Lower lobe of right lung (tissue), 2 donors: ENCODE measurements at regions not wholly inside any gene's neighbourhood (a gene's known extent, or its start where the extent isn't known, plus 50 kb on each side); places are given as distances from the start of the nearest gene placed in this dataset.

Experiments used
- ATAC-seq, 2 donors: fragments of 200-7000 bp; cut with Tn5 transposase; one replicate each; pipeline ENCODE4 v1.9.1; 2020 to 2022; ENCODE audit warnings: mild to moderate bottlenecking in 2 of 2, moderate library complexity in 2 of 2
- DNase-seq: peaks from one replicate; pipeline ENCODE4 v3.0.0-alpha.2; 2020
- H3K27ac ChIP-seq: fragments of 200-600 bp; one replicate; pipeline ENCODE4 v1.8.0; 2022
- H3K27me3 ChIP-seq: fragments of 200-600 bp; one replicate; pipeline ENCODE4 v1.8.0; 2022; ENCODE audit warnings: low read depth
- H3K36me3 ChIP-seq: fragments of 200-600 bp; one replicate; pipeline ENCODE4 v1.8.0; 2022; ENCODE audit warnings: mild to moderate bottlenecking
- H3K4me1 ChIP-seq: fragments of 200-600 bp; one replicate; pipeline ENCODE4 v1.8.0; 2022
- H3K4me3 ChIP-seq: fragments of 200-600 bp; one replicate; pipeline ENCODE4 v1.8.0; 2022; ENCODE audit warnings: mild to moderate bottlenecking
- H3K9me3 ChIP-seq: fragments of 200-600 bp; one replicate; pipeline ENCODE4 v1.8.0; 2022
- CTCF ChIP-seq: fragments of 200-600 bp; IDR thresholded peaks from one replicate; pipeline ENCODE4 v1.8.0; 2022; ENCODE audit warnings: antibody characterized with exemption, mild to moderate bottlenecking
- intact Hi-C: fragments of 100-400 bp; cut with DNase I; formaldehyde crosslinking; loops from one replicate; pipeline ENCODE4 v1.11.0; 2022
- donor health status: DM: no; HTN: yes; CAD: no; lungs with severe emphysema.

DNA sequence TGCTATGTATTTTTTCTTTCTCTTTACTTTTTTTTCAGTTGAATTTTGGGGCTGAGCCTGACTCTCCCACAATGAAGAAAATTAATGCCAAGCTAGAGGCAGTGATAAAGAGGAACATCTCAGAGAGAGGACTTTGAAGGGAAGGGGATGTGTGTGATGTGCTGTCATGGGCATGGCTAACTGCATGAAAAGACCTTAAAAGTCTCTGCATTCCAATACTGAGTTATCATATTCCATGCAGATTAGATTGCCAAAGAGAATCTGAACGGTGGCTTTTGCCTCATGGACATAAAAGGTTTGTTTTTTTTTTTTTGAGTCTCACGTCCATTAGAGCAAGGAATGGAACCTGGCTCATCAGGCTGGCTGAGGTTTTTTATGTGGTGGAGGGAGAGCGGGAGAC, 213.9 kb downstream of the PIK3C3 start:
- no peaks in the 10 kb centered on the region for H3K4me1 ChIP-seq
- TF ChIP-seq CTCF = no peak
- H3K9me3 ChIP-seq = no peaks in the 10 kb centered on the region
- H3K36me3 ChIP-seq = no peaks in the 10 kb centered on the region
- DNase-seq (no peak), ATAC-seq (no peak)
- H3K27me3 ChIP-seq = no peaks in the 10 kb centered on the region
- H3K4me3 ChIP-seq = no peak overlapping the region
- H3K27ac ChIP-seq = no peak overlapping the region
- intact Hi-C loops = no loop called here

DNA sequence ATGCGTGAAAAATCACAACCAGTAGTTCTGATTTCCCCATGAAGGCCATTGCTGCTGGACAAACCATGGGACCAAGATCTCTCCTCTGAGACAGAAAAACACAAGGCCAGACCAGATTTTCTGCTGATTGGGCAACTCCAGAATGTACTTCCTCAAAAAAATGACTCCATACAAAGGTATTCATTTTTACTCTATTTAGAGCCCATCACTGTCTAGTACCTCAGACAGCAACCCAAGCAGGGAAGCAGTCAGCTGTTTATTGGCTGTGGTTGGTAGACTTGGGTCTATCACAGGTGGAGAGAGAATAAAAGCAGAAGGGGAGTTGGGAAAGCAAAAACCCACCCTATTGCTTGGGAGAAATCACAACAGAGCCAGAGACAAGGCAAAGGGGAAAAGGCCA, 219.9 kb downstream of the PIK3C3 start:
- no peak overlapping the region for H3K4me3 ChIP-seq
- TF ChIP-seq CTCF = no peak
- intact Hi-C loops = no loop called here
- H3K9me3 ChIP-seq = no peaks in the 10 kb centered on the region
- H3K27ac ChIP-seq = no peak overlapping the region
- DNase-seq (no peak), ATAC-seq (no peak)
- H3K27me3 ChIP-seq = no peaks in the 10 kb centered on the region
- H3K36me3 ChIP-seq = no peaks in the 10 kb centered on the region
- no peaks in the 10 kb centered on the region for H3K4me1 ChIP-seq

- Histone ChIP-seq H3K4me1 (no peaks in the 10 kb centered on the region), H3K27ac (no peak overlapping the region), H3K4me3 (no peak overlapping the region), H3K36me3 (no peaks in the 10 kb centered on the region), H3K9me3 (no peaks in the 10 kb centered on the region), H3K27me3 (no peaks in the 10 kb centered on the region)
- intact Hi-C loops = no loop called here
- no peak for ATAC-seq
- DNase-seq = no peak
- TF ChIP-seq CTCF = no peak
Observed at GRCh38 chr18:42176599-42176998, 221.6 kb downstream of the PIK3C3 start.

DNA sequence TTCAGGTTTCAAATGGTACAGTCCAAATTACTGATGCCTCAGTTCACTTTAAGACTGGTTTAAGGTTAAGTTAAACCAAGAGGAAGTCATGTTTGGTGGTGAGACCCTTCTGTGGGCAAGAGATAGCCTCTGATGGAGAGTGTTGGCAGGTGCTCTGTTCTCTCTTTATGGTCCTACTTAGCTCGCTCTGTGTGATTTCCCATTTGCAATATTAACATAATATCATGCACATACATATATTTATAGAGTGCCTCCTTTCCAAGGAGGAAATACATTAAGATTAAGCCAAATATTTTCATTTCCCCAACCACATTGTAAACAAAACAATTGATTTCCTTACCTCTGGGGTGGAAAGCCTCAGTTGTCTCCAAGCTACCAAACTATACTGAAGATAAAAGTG, 222.4 kb downstream of the PIK3C3 start:
- Histone ChIP-seq H3K4me1 (no peaks in the 10 kb centered on the region), H3K9me3 (no peaks in the 10 kb centered on the region), H3K4me3 (no peak overlapping the region), H3K36me3 (no peaks in the 10 kb centered on the region), H3K27me3 (no peaks in the 10 kb centered on the region), H3K27ac (no peak overlapping the region)
- intact Hi-C loops = no loop called here
- no peak for TF ChIP-seq CTCF
- DNase-seq (no peak), ATAC-seq (no peak)

- TF ChIP-seq CTCF = no peak
- Histone ChIP-seq H3K27me3 (no peaks in the 10 kb centered on the region), H3K4me1 (no peaks in the 10 kb centered on the region), H3K9me3 (no peaks in the 10 kb centered on the region), H3K4me3 (no peak overlapping the region), H3K27ac (no peak overlapping the region), H3K36me3 (no peaks in the 10 kb centered on the region)
- DNase-seq = no peak
- ATAC-seq = no peak
- intact Hi-C loops = no loop called here
Observed at GRCh38 chr18:42178376-42179080, 223.5 kb downstream of the PIK3C3 start.
